Esophagus squamous epithelium (tissue), 4 donors: ENCODE measurements at regions not wholly inside any gene's neighbourhood (a gene's known extent, or its start where the extent isn't known, plus 50 kb on each side); places are given as distances from the start of the nearest gene placed in this dataset.

Experiments used
- CTCF ChIP-seq, 6 experiments: fragments of 450-650 bp in 4 of 6; fragments of 200-600 bp in 2 of 6; sonication (generic) in 2 of 6; IDR thresholded peaks; one replicate each; pipeline ENCODE4 v1.5.1; 2016 to 2019; ENCODE audit warnings: antibody characterized with exemption in 6 of 6, mild to moderate bottlenecking in 4 of 6, moderate library complexity in 4 of 6
- POLR2A ChIP-seq, 4 donors: fragments of 450-650 bp; IDR thresholded peaks; one replicate each; pipeline ENCODE4 v1.6.1; 2017; ENCODE audit warnings: antibody characterized with exemption in 4 of 4, mild to moderate bottlenecking in 4 of 4, moderate library complexity in 3 of 4

GRCh38 chr7:35967366-35968139 is 166.7 kb downstream of the SEPTIN7 start:
- TF ChIP-seq CTCF (IDR thresholded peaks at IDR 0.05) (no peak), POLR2A (IDR thresholded peaks at IDR 0.05) (no peak)
